IMR-90 (cell line): ENCODE measurements at regions not wholly inside any gene's neighbourhood (a gene's known extent, or its start where the extent isn't known, plus 50 kb on each side); places are given as distances from the start of the nearest gene placed in this dataset.

ENCODE experiments used
- ATAC-seq: fragments of 200-7000 bp; cut with Tn5 transposase; 2 replicates; pipeline ENCODE4 v1.9.1; 2020; ENCODE audit warnings: low read depth, mild to moderate bottlenecking, moderate library complexity
- BruUV-seq: library from RNA; stranded (reverse); fragments of 400-500 nt; replicated peaks from 2 replicates; lab custom pipeline; 2021; lab: Mats Ljungman, UMichigan
- CTCF ChIA-PET: fragments of 300-600 bp; formaldehyde crosslinking; extraction: SDS; loops from one replicate; lab custom pipeline; 2021; ENCODE audit warnings: antibody characterized with exemption; lab: Yijun Ruan, JAX
- POLR2A ChIA-PET: fragments of 300-600 bp; sonication (Branson Sonifier 250); formaldehyde crosslinking; loops from one replicate; lab custom pipeline; 2022; ENCODE audit warnings: antibody characterized with exemption; ENCODE audit not compliant: unreplicated experiment; lab: Charles Lee
- DNase-seq: peaks from one replicate; pipeline ENCODE4 v3.0.0; 2013
- H2AFZ ChIP-seq: replicated peaks from 2 replicates; pipeline ENCODE3; 2013; ENCODE audit warnings: low read length, mild to moderate bottlenecking; ENCODE audit not compliant: poor library complexity
- H2AK5ac ChIP-seq: 2 replicates; pipeline ENCODE4 v1.6.1; 2013; ENCODE audit warnings: low read depth, low read length, inconsistent platforms
- H2AK9ac ChIP-seq: replicated peaks from 2 replicates; pipeline ENCODE3; 2013; ENCODE audit warnings: mild to moderate bottlenecking, low read depth, low read length, moderate library complexity; ENCODE audit not compliant: poor library complexity
- H2BK120ac ChIP-seq: 2 replicates; pipeline ENCODE4 v1.6.1; 2013; ENCODE audit warnings: low read depth, low read length, inconsistent platforms
- H2BK15ac ChIP-seq: 3 replicates; pipeline ENCODE4 v1.6.1; 2013; ENCODE audit warnings: low read depth, low read length, inconsistent platforms
- H2BK20ac ChIP-seq: 2 replicates; pipeline ENCODE4 v1.6.1; 2013; ENCODE audit warnings: low read depth, mild to moderate bottlenecking, inconsistent platforms, low read length, moderate library complexity
- H2BK5ac ChIP-seq: 2 replicates; pipeline ENCODE4 v1.6.1; 2013; ENCODE audit warnings: mild to moderate bottlenecking, low read depth, low read length, inconsistent platforms; ENCODE audit not compliant: poor library complexity, severe bottlenecking
- H3K14ac ChIP-seq: replicated peaks from 2 replicates; pipeline ENCODE4 v1.6.1; 2013; ENCODE audit warnings: low read depth, low read length, inconsistent platforms
- H3K18ac ChIP-seq: 2 replicates; pipeline ENCODE4 v1.6.1; 2013; ENCODE audit warnings: low read depth, low read length, control low read depth
- H3K23ac ChIP-seq: 2 replicates; pipeline ENCODE4 v1.6.1; 2013; ENCODE audit warnings: low read depth, low read length, inconsistent platforms
- H3K27ac ChIP-seq: 2 replicates; pipeline ENCODE4 v1.5.1; 2013; ENCODE audit warnings: mild to moderate bottlenecking, control low read depth, low read length; ENCODE audit not compliant: insufficient read depth
- H3K27me3 ChIP-seq: 2 replicates; pipeline ENCODE4 v1.6.1; 2013; ENCODE audit warnings: low read length; ENCODE audit not compliant: control insufficient read depth, insufficient read depth
- H3K36me3 ChIP-seq: 2 replicates; pipeline ENCODE4 v1.6.1; 2013; ENCODE audit warnings: low read length, mixed read lengths; ENCODE audit not compliant: control insufficient read depth, insufficient read depth
- H3K4ac ChIP-seq: 2 replicates; pipeline ENCODE4 v1.6.1; 2013; ENCODE audit warnings: low read depth, low read length, inconsistent platforms
- H3K4me1 ChIP-seq: 2 replicates; pipeline ENCODE4 v1.6.1; 2013; ENCODE audit warnings: low read length, mixed read lengths; ENCODE audit not compliant: control insufficient read depth, insufficient read depth
- H3K4me2 ChIP-seq: 2 replicates; pipeline ENCODE4 v1.6.1; 2013; ENCODE audit warnings: low read depth, mild to moderate bottlenecking, control low read depth, low read length, moderate library complexity
- H3K4me3 ChIP-seq: 2 replicates; pipeline ENCODE4 v1.5.1; 2013; ENCODE audit warnings: low read depth, mild to moderate bottlenecking, control low read depth, low read length, moderate library complexity; ENCODE audit not compliant: insufficient read depth
- H3K56ac ChIP-seq: 2 replicates; pipeline ENCODE4 v1.6.1; 2013; ENCODE audit warnings: low read length, inconsistent platforms; ENCODE audit not compliant: insufficient read depth; ENCODE audit errors: extremely low read depth
- H3K79me1 ChIP-seq, 2 experiments: 2 replicates each; pipeline ENCODE4 v1.6.1; 2013; ENCODE audit warnings: low read length in 2 of 2, inconsistent platforms in 1 of 2, low read depth in 1 of 2
- H3K9ac ChIP-seq: 2 replicates; pipeline ENCODE4 v1.6.1; 2013; ENCODE audit warnings: low read depth, low read length, control low read depth
- H3K9me1 ChIP-seq: 2 replicates; pipeline ENCODE4 v1.6.1; 2013; ENCODE audit warnings: low read length, inconsistent platforms; ENCODE audit not compliant: insufficient read depth
- H3K9me3 ChIP-seq: 2 replicates; pipeline ENCODE4 v1.6.1; 2013; ENCODE audit warnings: low read length; ENCODE audit not compliant: control insufficient read depth, insufficient read depth
- H4K20me1 ChIP-seq: 2 replicates; pipeline ENCODE4 v1.6.1; 2013; ENCODE audit warnings: low read length, inconsistent platforms; ENCODE audit not compliant: insufficient read depth
- H4K5ac ChIP-seq: 2 replicates; pipeline ENCODE4 v1.6.1; 2013; ENCODE audit warnings: mild to moderate bottlenecking, low read depth, low read length, control low read depth
- H4K8ac ChIP-seq, 2 experiments: 2 replicates each; pipeline ENCODE4 v1.6.1; 2013; ENCODE audit warnings: low read depth in 2 of 2, low read length in 2 of 2, control low read depth in 1 of 2, inconsistent platforms in 1 of 2
- H4K91ac ChIP-seq: 2 replicates; pipeline ENCODE4 v1.6.1; 2013; ENCODE audit warnings: low read depth, low read length, inconsistent platforms; ENCODE audit not compliant: insufficient read depth
- FOS ChIP-seq: fragments of 150-350 bp; IDR thresholded peaks from 2 replicates; pipeline ENCODE4 v1.6.1; 2016; ENCODE audit warnings: low read depth, low read length
- MAZ ChIP-seq: IDR thresholded peaks from 2 replicates; pipeline ENCODE4 v1.6.1; 2012; ENCODE audit warnings: low read depth, mild to moderate bottlenecking, low read length, improper control_type of control experiment, moderate library complexity, borderline replicate concordance
- MXI1 ChIP-seq: IDR thresholded peaks from 2 replicates; pipeline ENCODE4 v1.6.1; 2012; ENCODE audit warnings: low read depth, mild to moderate bottlenecking, low read length, moderate library complexity, borderline replicate concordance
- POLR2A ChIP-seq: IDR thresholded peaks from 2 replicates; pipeline ENCODE4 v1.6.1; 2012; ENCODE audit warnings: mild to moderate bottlenecking, low read depth, low read length
- RAD21 ChIP-seq: IDR thresholded peaks from 2 replicates; pipeline ENCODE4 v1.6.1; 2012; ENCODE audit warnings: low read length, improper control_type of control experiment
- RCOR1 ChIP-seq: IDR thresholded peaks from 2 replicates; pipeline ENCODE4 v1.6.1; 2012; ENCODE audit warnings: mild to moderate bottlenecking, low read length, improper control_type of control experiment; ENCODE audit not compliant: insufficient replicate concordance
- RFX5 ChIP-seq: IDR thresholded peaks from 2 replicates; pipeline ENCODE4 v1.8.0; 2012; ENCODE audit warnings: low read depth, mild to moderate bottlenecking, low read length, moderate library complexity
- WGBS, 2 experiments: methylation state at CpG; one replicate each; pipeline versions ENCODE4 v1.1.5 to v1.1.7; 2013; ENCODE audit warnings: missing lambda C conversion rate in 2 of 2; ENCODE audit not compliant: insufficient read length in 1 of 2; ENCODE audit errors: extremely low coverage in 2 of 2; 5-methylcytosine and 5-hydroxymethylcytosine counted together
- dilution Hi-C: fragments of 300-500 bp; cut with HindIII; formaldehyde crosslinking; loops from one replicate; pipeline ENCODE4 v1.14.3; 2018; ENCODE audit warnings: low sequenced_read_pairs; ENCODE audit not compliant: unreplicated experiment
- in situ Hi-C: fragments of 300-500 bp; cut with MboI; formaldehyde crosslinking; loops from 3 replicates; pipeline ENCODE4 v1.14.3; 2019; ENCODE audit warnings: low sequenced_read_pairs, inconsistent platforms, mixed read lengths
- intact Hi-C: fragments of 100-400 bp; cut with micrococcal nuclease; formaldehyde crosslinking; loops from 2 replicates; pipeline ENCODE4 v1.10.0; 2022
- TF ChIP-seq, protein P1 (sequence below): conservative IDR thresholded peaks from 2 replicates; pipeline ENCODE4 v1.5.1; 2012; ENCODE audit warnings: mild to moderate bottlenecking, low read depth, low read length, improper control_type of control experiment
- TF ChIP-seq, protein P2 (sequence below): fragments of 150-350 bp; IDR thresholded peaks from 2 replicates; pipeline ENCODE4 v1.6.1; 2016; ENCODE audit warnings: low read depth, mild to moderate bottlenecking, low read length, moderate library complexity, borderline replicate concordance

DNA sequence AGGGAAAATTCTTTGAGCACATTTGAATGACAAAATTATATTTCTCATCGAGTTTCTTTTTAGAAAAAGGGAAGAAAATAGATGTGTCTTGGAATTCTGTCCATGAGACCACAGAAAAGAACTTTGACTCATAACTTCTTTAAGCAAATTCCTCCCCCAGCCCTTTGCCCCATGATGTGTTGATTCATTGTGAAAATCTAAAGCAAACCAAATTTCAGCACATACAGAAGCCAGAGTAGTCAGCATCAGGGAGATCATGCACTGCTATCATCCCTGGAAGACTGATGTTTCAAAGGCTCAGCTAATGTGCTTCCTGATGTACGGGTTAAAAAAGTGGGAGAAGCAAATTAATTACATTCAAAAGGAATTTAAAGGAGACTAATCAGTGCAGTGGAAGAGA, 159.7 kb downstream of the FAT3 start:
- Histone ChIP-seq H3K56ac (no peak overlapping the region), H4K91ac (no peak overlapping the region), H3K9me1 (no peaks in the 10 kb centered on the region; the same call in 1 of the 2 replicates), H3K14ac (no peak overlapping the region), H4K20me1 (no peaks in the 10 kb centered on the region), H3K36me3 (no peaks in the 10 kb centered on the region), H3K4ac (no peak overlapping the region), H2AFZ (no peak overlapping the region), H3K27ac (no peak overlapping the region), H2BK5ac (no peak overlapping the region), H4K5ac (no peak overlapping the region), H3K9ac (no peak overlapping the region), H4K8ac (no peak overlapping the region), H3K9me3 (no peaks in the 10 kb centered on the region; the same call in 1 of the 2 replicates), H3K4me3 (no peak overlapping the region), H2BK15ac (no peak overlapping the region), H2BK20ac (no peak overlapping the region), H2AK9ac (no peak overlapping the region), H3K79me1 (no peaks in the 10 kb centered on the region), H3K18ac (no peak overlapping the region), H3K23ac (no peak overlapping the region), H2AK5ac (no peak overlapping the region), H3K4me1 (peaks cover 2% of the 10 kb centered on the region), H3K27me3 (no peaks in the 10 kb centered on the region), H3K4me2 (peak overlapping the region; percentile 40; the same call in 1 of the 2 replicates), H2BK120ac (no peak overlapping the region)
- WGBS, 2 experiments, result no CpG with 5 or more reads among the region's 2 CpGs
- DNase-seq (peak; percentile 60), ATAC-seq (peak; percentile 64)
- ChIA-PET POLR2A (no interaction called here), CTCF (no interaction called here)
- intact Hi-C loops, result loop anchor here (5.0 kb wide), 2 partner anchors 52 to 117 kb away; no protein-coding TSS in a partner anchor
- no TSS peak for BruUV-seq
- in situ Hi-C loops, result no loop called here
- TF ChIP-seq RAD21, result no peak
- no peak for TF ChIP-seq RFX5
- TF ChIP-seq, protein P1, sequence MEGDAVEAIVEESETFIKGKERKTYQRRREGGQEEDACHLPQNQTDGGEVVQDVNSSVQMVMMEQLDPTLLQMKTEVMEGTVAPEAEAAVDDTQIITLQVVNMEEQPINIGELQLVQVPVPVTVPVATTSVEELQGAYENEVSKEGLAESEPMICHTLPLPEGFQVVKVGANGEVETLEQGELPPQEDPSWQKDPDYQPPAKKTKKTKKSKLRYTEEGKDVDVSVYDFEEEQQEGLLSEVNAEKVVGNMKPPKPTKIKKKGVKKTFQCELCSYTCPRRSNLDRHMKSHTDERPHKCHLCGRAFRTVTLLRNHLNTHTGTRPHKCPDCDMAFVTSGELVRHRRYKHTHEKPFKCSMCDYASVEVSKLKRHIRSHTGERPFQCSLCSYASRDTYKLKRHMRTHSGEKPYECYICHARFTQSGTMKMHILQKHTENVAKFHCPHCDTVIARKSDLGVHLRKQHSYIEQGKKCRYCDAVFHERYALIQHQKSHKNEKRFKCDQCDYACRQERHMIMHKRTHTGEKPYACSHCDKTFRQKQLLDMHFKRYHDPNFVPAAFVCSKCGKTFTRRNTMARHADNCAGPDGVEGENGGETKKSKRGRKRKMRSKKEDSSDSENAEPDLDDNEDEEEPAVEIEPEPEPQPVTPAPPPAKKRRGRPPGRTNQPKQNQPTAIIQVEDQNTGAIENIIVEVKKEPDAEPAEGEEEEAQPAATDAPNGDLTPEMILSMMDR, result no peak
- TF ChIP-seq MAZ, result no peak
- no peak for TF ChIP-seq MXI1
- TF ChIP-seq RCOR1, result no peak
- TF ChIP-seq FOS, result no peak
- no peak for TF ChIP-seq POLR2A
- TF ChIP-seq, protein P2, sequence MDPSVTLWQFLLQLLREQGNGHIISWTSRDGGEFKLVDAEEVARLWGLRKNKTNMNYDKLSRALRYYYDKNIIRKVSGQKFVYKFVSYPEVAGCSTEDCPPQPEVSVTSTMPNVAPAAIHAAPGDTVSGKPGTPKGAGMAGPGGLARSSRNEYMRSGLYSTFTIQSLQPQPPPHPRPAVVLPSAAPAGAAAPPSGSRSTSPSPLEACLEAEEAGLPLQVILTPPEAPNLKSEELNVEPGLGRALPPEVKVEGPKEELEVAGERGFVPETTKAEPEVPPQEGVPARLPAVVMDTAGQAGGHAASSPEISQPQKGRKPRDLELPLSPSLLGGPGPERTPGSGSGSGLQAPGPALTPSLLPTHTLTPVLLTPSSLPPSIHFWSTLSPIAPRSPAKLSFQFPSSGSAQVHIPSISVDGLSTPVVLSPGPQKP, result no peak
- dilution Hi-C loops, result no loop called here
